BJ (cell line): ENCODE measurements at regions not wholly inside any gene's neighbourhood (a gene's known extent, or its start where the extent isn't known, plus 50 kb on each side); places are given as distances from the start of the nearest gene placed in this dataset.

Experiments
- CTCF ChIA-PET: fragments of 350-600 bp; formaldehyde crosslinking; extraction: SDS; loops from one replicate; lab custom pipeline; 2021; ENCODE audit warnings: antibody characterized with exemption, inconsistent platforms; lab: Yijun Ruan, JAX
- POLR2A ChIA-PET: fragments of 300-600 bp; sonication (Branson Sonifier 250); formaldehyde crosslinking; extraction: SDS; loops from one replicate; lab custom pipeline; 2021; ENCODE audit warnings: antibody characterized with exemption; lab: Charles Lee
- DNase-seq: peaks from one replicate; pipeline ENCODE4 v3.0.0-alpha.2; 2011; ENCODE audit warnings: low read depth
- H3K27me3 ChIP-seq: 2 replicates; pipeline ENCODE4 v1.6.0; 2011; ENCODE audit warnings: low read length; ENCODE audit not compliant: control insufficient read depth, insufficient read depth
- H3K36me3 ChIP-seq: 2 replicates; pipeline ENCODE4 v1.5.1; 2011; ENCODE audit warnings: low read length; ENCODE audit not compliant: control insufficient read depth, insufficient read depth
- H3K4me3 ChIP-seq: 2 replicates; pipeline ENCODE4 v1.5.1; 2011; ENCODE audit warnings: low read depth, mild to moderate bottlenecking, control low read depth, low read length
- TF ChIP-seq, protein P1 (sequence below): IDR thresholded peaks from 2 replicates; pipeline ENCODE4 v1.5.1; 2011; ENCODE audit warnings: low read depth, mild to moderate bottlenecking, control low read depth, inconsistent platforms, low read length, moderate library complexity; ENCODE audit not compliant: insufficient read depth

GRCh38 chr10:49243610-49244283, 55.2 kb upstream of the C10orf71 start:
- TF ChIP-seq, protein P1, sequence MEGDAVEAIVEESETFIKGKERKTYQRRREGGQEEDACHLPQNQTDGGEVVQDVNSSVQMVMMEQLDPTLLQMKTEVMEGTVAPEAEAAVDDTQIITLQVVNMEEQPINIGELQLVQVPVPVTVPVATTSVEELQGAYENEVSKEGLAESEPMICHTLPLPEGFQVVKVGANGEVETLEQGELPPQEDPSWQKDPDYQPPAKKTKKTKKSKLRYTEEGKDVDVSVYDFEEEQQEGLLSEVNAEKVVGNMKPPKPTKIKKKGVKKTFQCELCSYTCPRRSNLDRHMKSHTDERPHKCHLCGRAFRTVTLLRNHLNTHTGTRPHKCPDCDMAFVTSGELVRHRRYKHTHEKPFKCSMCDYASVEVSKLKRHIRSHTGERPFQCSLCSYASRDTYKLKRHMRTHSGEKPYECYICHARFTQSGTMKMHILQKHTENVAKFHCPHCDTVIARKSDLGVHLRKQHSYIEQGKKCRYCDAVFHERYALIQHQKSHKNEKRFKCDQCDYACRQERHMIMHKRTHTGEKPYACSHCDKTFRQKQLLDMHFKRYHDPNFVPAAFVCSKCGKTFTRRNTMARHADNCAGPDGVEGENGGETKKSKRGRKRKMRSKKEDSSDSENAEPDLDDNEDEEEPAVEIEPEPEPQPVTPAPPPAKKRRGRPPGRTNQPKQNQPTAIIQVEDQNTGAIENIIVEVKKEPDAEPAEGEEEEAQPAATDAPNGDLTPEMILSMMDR: no peak
- no peak overlapping the region for H3K4me3 ChIP-seq
- CTCF ChIA-PET: interaction anchor here (0.6 kb wide), 1 partner anchor 59 kb away, joined by 4 read pairs; no protein-coding TSS in a partner anchor
- no peaks in the 10 kb centered on the region for H3K36me3 ChIP-seq
- POLR2A ChIA-PET: no interaction called here
- H3K27me3 ChIP-seq: peaks cover 4% of the 10 kb centered on the region
- DNase-seq: no peak

DNA sequence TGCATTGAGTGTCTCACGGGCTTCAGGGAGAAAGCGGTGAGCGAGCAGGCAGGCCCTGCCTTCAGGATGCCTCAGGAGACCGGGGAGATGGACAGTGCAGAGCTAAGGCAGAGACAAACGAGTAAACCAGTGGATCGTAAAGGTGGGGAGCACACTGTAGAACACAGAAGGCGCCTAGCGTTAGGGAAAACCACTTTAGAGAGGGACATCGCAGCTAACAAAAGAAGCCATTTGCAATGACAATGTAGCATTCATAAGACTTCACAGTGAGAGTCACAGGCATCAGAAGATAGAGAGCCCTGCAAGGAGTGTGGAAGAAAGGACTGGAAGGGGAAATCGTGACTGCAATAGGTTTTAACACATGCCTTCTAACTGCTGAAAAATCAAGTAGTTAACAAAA, 54.9 kb upstream of the TMEM273 start:
- TF ChIP-seq, protein P1: no peak
- H3K4me3 ChIP-seq: no peak overlapping the region
- no peak for DNase-seq
- ChIA-PET POLR2A (no interaction called here), CTCF (no interaction called here)
- peaks cover 4% of the 10 kb centered on the region for H3K27me3 ChIP-seq
- no peaks in the 10 kb centered on the region for H3K36me3 ChIP-seq

DNA sequence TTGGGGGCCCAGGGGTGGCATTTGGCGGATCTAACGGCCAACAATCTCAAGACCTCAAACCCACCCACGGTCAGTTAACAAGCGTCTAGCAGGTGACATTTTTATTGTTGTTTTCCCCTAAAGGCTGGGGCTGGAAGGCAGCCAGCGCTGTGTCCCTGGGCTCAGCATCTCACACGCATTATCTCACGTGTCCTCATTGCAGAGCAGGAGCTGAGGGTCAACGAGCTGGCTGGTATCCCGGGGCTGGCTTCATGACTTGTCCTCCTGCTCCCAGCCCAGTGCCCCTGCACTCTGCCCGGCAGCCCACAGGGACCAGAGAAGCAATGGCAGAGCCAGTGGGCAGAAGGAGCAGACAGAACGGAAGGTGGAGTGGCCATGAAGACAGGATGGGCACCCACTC, 54.4 kb upstream of the TMEM273 start:
- no peak overlapping the region for H3K4me3 ChIP-seq
- H3K36me3 ChIP-seq: no peaks in the 10 kb centered on the region
- ChIA-PET POLR2A (no interaction called here), CTCF (no interaction called here)
- DNase-seq: no peak
- H3K27me3 ChIP-seq: peaks cover 4% of the 10 kb centered on the region
- TF ChIP-seq, protein P1: no peak

- DNase-seq: no peak
- POLR2A ChIA-PET: no interaction called here
- CTCF ChIA-PET: no interaction called here
- Histone ChIP-seq H3K27me3 (peaks cover 4% of the 10 kb centered on the region), H3K36me3 (no peaks in the 10 kb centered on the region), H3K4me3 (no peak overlapping the region)
- TF ChIP-seq, protein P1: no peak
These were observed 53.2 kb upstream of the TMEM273 start for GRCh38 chr10:49241385-49241784.

DNA sequence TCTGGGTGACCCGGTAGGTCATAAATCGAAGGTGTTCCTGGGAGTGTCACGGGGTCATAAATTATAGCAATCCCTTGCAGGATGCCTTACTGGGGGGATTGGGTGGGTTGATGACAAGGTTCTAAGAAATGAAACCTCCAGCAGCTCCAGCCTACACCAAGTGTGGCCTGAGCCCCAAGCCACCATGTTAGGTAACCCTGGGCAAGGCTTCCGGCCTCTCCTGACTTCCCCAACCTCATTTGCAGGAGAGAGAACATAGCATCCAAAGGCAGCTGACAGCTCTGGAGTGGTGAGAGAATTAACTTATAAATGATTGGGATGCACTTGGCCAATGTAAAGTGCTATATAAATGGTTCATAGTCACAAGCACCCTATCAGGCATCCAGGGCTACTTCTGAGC, 52.8 kb upstream of the TMEM273 start:
- CTCF ChIA-PET: no interaction called here
- DNase-seq: no peak
- Histone ChIP-seq H3K27me3 (peaks cover 4% of the 10 kb centered on the region), H3K4me3 (no peak overlapping the region), H3K36me3 (no peaks in the 10 kb centered on the region)
- TF ChIP-seq, protein P1: no peak
- POLR2A ChIA-PET: no interaction called here
